22Rv1 (cell line): ENCODE measurements at regions not wholly inside any gene's neighbourhood (a gene's known extent, or its start where the extent isn't known, plus 50 kb on each side); places are given as distances from the start of the nearest gene placed in this dataset.

ENCODE experiments used
- H3K27ac ChIP-seq: fragments of 450-650 bp; 2 replicates; pipeline ENCODE4 v1.5.1; 2017
- CTCF ChIP-seq: fragments of 450-650 bp; IDR thresholded peaks from 2 replicates; pipeline ENCODE4 v1.5.1; 2017; ENCODE audit warnings: mild to moderate bottlenecking
- ZFX ChIP-seq: fragments of 450-650 bp; IDR thresholded peaks from 2 replicates; pipeline ENCODE4 v1.6.1; 2017; ENCODE audit warnings: antibody characterized with exemption, borderline replicate concordance

- no peak for TF ChIP-seq ZFX
- TF ChIP-seq CTCF, result no peak
- H3K27ac ChIP-seq, result no peak overlapping the region
Observed at GRCh38 chr1:234922987-234923386, 205.7 kb downstream of the TOMM20 start.

GRCh38 chr1:234921266-234922062, 207.2 kb downstream of the TOMM20 start:
- H3K27ac ChIP-seq, result no peak overlapping the region
- no peak for TF ChIP-seq ZFX
- no peak for TF ChIP-seq CTCF

GRCh38 chr1:234920843-234921140, 207.8 kb downstream of the TOMM20 start:
- H3K27ac ChIP-seq, result no peak overlapping the region
- no peak for TF ChIP-seq CTCF
- no peak for TF ChIP-seq ZFX

- no peak overlapping the region for H3K27ac ChIP-seq
- no peak for TF ChIP-seq CTCF
- TF ChIP-seq ZFX, result no peak
Observed at GRCh38 chr1:234920136-234920842, 208.3 kb downstream of the TOMM20 start.

- TF ChIP-seq ZFX (no peak), CTCF (no peak)
- peak overlapping the region; percentile 77 for H3K27ac ChIP-seq
Observed at GRCh38 chr1:234918961-234919761, 209.5 kb downstream of the TOMM20 start.

GRCh38 chr1:234918181-234918841, 210.3 kb downstream of the TOMM20 start:
- H3K27ac ChIP-seq, result peak overlapping the region; percentile 77
- no peak for TF ChIP-seq ZFX
- TF ChIP-seq CTCF, result no peak
